MM.1S (cell line): ENCODE measurements at regions not wholly inside any gene's neighbourhood (a gene's known extent, or its start where the extent isn't known, plus 50 kb on each side); places are given as distances from the start of the nearest gene placed in this dataset.

Experiments used
- DNase-seq: peaks from one replicate; pipeline ENCODE4 v3.0.0-alpha.2; 2015
- H2AFZ ChIP-seq: fragments of 300-600 bp; sonication (generic); 2 replicates; pipeline ENCODE4 v1.6.0; 2016; ENCODE audit warnings: antibody characterized with exemption, low read length
- H3F3A ChIP-seq: fragments of 300-600 bp; sonication (generic); 2 replicates; pipeline ENCODE4 v1.6.1; 2016; ENCODE audit warnings: mild to moderate bottlenecking, antibody characterized with exemption, low read length, moderate library complexity, mixed read lengths; ENCODE audit not compliant: insufficient read depth
- H3K27ac ChIP-seq: fragments of 300-600 bp; sonication (generic); 2 replicates; pipeline ENCODE4 v1.5.1; 2016; ENCODE audit warnings: mild to moderate bottlenecking, low read length
- H3K27me3 ChIP-seq: fragments of 300-600 bp; sonication (generic); replicated peaks from 2 replicates; pipeline ENCODE4 v1.6.0; 2016; ENCODE audit warnings: low read length; ENCODE audit not compliant: insufficient read depth
- H3K36me3 ChIP-seq: fragments of 300-600 bp; sonication (generic); replicated peaks from 2 replicates; pipeline ENCODE4 v1.6.1; 2016; ENCODE audit warnings: mild to moderate bottlenecking, low read length, mixed read lengths; ENCODE audit not compliant: insufficient read depth
- H3K4me1 ChIP-seq: fragments of 300-600 bp; sonication (generic); 2 replicates; pipeline ENCODE4 v1.6.1; 2016; ENCODE audit warnings: low read length, mixed read lengths
- H3K4me2 ChIP-seq: fragments of 300-600 bp; sonication (generic); 2 replicates; pipeline ENCODE4 v1.6.0; 2016; ENCODE audit warnings: low read depth, low read length
- H3K4me3 ChIP-seq: fragments of 300-600 bp; sonication (generic); 2 replicates; pipeline ENCODE4 v1.5.1; 2016; ENCODE audit warnings: low read length, mixed read lengths
- H3K79me2 ChIP-seq: fragments of 300-600 bp; sonication (generic); 2 replicates; pipeline ENCODE4 v1.6.1; 2016; ENCODE audit warnings: mixed run types, low read length, mixed read lengths
- H3K9ac ChIP-seq: fragments of 300-600 bp; sonication (generic); 2 replicates; pipeline ENCODE4 v1.6.1; 2016; ENCODE audit warnings: low read length, mixed read lengths
- H3K9me2 ChIP-seq: fragments of 300-600 bp; sonication (generic); replicated peaks from 2 replicates; pipeline ENCODE4 v1.6.1; 2016; ENCODE audit warnings: mild to moderate bottlenecking, low read length, mixed read lengths; ENCODE audit not compliant: insufficient read depth
- H3K9me3 ChIP-seq: fragments of 300-600 bp; sonication (generic); replicated peaks from 2 replicates; pipeline ENCODE4 v1.6.1; 2016; ENCODE audit warnings: mild to moderate bottlenecking, low read length, mixed read lengths; ENCODE audit not compliant: insufficient read depth
- H4K20me1 ChIP-seq: fragments of 300-600 bp; sonication (generic); 2 replicates; pipeline ENCODE4 v1.6.1; 2016; ENCODE audit warnings: mild to moderate bottlenecking, low read length, moderate library complexity, mixed read lengths; ENCODE audit not compliant: insufficient read depth
- CTCF ChIP-seq: fragments of 300-600 bp; sonication (generic); IDR thresholded peaks from 2 replicates; pipeline ENCODE4 v1.5.1; 2016; ENCODE audit warnings: antibody characterized with exemption, low read length, mixed read lengths
- EZH2 ChIP-seq: fragments of 300-600 bp; sonication (generic); optimal IDR thresholded peaks from 2 replicates; pipeline ENCODE3; 2017; ENCODE audit warnings: low read depth, mild to moderate bottlenecking, antibody characterized with exemption, low read length, mixed read lengths
- EZH2phosphoT487 ChIP-seq: fragments of 300-600 bp; sonication (generic); IDR thresholded peaks from 2 replicates; pipeline ENCODE4 v1.6.1; 2018; ENCODE audit warnings: antibody characterized with exemption, low read length

GRCh38 chr3:110261141-110261540 lies 810.5 kb upstream of the NECTIN3 start:
- Histone ChIP-seq H3K4me3 (no peak overlapping the region), H3K9me3 (no peaks in the 10 kb centered on the region), H3K4me2 (no peak overlapping the region), H3K36me3 (no peaks in the 10 kb centered on the region), H3K9ac (no peak overlapping the region), H3K79me2 (no peaks in the 10 kb centered on the region), H4K20me1 (no peaks in the 10 kb centered on the region), H3K27ac (no peak overlapping the region), H3K9me2 (no peaks in the 10 kb centered on the region; the same call in 1 of the 2 replicates), H3F3A (no peaks in the 10 kb centered on the region), H2AFZ (no peak overlapping the region), H3K27me3 (no peaks in the 10 kb centered on the region), H3K4me1 (no peaks in the 10 kb centered on the region)
- TF ChIP-seq CTCF: no peak
- no peak for TF ChIP-seq EZH2
- TF ChIP-seq EZH2phosphoT487: no peak
- DNase-seq: no peak

DNA sequence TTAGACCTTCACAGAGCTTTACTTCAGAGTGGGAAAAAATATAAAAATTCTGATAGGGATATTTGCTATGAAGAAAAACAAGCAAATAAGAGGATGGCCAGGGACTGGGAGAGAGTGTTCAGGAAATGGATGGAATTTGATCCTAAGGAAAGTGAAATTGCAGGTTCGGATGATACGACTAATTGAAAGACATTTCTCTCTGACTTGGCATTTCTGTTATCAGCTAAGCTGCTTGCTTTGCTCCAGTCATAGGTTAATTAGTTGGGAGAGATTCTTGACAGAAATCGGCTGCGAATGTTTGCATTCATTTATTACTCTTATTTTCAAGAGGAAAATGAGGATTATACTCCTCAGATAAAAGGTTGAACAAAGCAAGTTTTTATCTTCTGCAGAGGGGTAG lies 808.7 kb upstream of the NECTIN3 start:
- no peak overlapping the region for H3K9ac ChIP-seq
- no peak overlapping the region for H3K4me2 ChIP-seq
- H3K9me2 ChIP-seq: no peaks in the 10 kb centered on the region
- H3F3A ChIP-seq: no peaks in the 10 kb centered on the region
- no peak overlapping the region for H3K4me3 ChIP-seq
- no peaks in the 10 kb centered on the region for H4K20me1 ChIP-seq
- H3K36me3 ChIP-seq: no peaks in the 10 kb centered on the region
- no peak for TF ChIP-seq CTCF
- no peak for TF ChIP-seq EZH2phosphoT487
- TF ChIP-seq EZH2: no peak
- no peaks in the 10 kb centered on the region for H3K79me2 ChIP-seq
- no peaks in the 10 kb centered on the region for H3K4me1 ChIP-seq
- no peak overlapping the region for H2AFZ ChIP-seq
- DNase-seq: no peak
- H3K27me3 ChIP-seq: no peaks in the 10 kb centered on the region
- H3K27ac ChIP-seq: no peak overlapping the region
- no peaks in the 10 kb centered on the region for H3K9me3 ChIP-seq

- Histone ChIP-seq H3K9ac (no peak overlapping the region), H3K79me2 (no peaks in the 10 kb centered on the region), H3K27me3 (no peaks in the 10 kb centered on the region), H3K9me2 (no peaks in the 10 kb centered on the region), H2AFZ (no peak overlapping the region), H3K9me3 (no peaks in the 10 kb centered on the region), H3K36me3 (no peaks in the 10 kb centered on the region), H3K27ac (no peak overlapping the region), H3K4me1 (no peaks in the 10 kb centered on the region), H3K4me2 (no peak overlapping the region), H3F3A (no peaks in the 10 kb centered on the region), H3K4me3 (no peak overlapping the region), H4K20me1 (no peaks in the 10 kb centered on the region)
- no peak for DNase-seq
- TF ChIP-seq EZH2phosphoT487 (no peak), CTCF (no peak), EZH2 (no peak)
Observed at GRCh38 chr3:110265302-110265701, 806.3 kb upstream of the NECTIN3 start.
